ENCODE measurements at regions not wholly inside any gene's neighbourhood (a gene's known extent, or its start where the extent isn't known, plus 50 kb on each side); places are given as distances from the start of the nearest gene placed in this dataset.

- H3K27ac ChIP-seq: no peak overlapping the region
- intact Hi-C loops (cut with DNase I): no loop called here
- H3K9me3 ChIP-seq: no peaks in the 10 kb centered on the region
- no peak for ATAC-seq
- no peak for DNase-seq
- H3K4me1 ChIP-seq: no peaks in the 10 kb centered on the region
- no peaks in the 10 kb centered on the region for H3K36me3 ChIP-seq
- H3K4me3 ChIP-seq: no peak overlapping the region
- no peak for TF ChIP-seq CTCF (IDR thresholded peaks at IDR 0.05)
- H3K27me3 ChIP-seq: no peaks in the 10 kb centered on the region
Measured at GRCh38 chr10:47225219-47225927, 74.6 kb upstream of the GDF10 start.

- H3K27me3 ChIP-seq: no peaks in the 10 kb centered on the region
- TF ChIP-seq CTCF (IDR thresholded peaks at IDR 0.05): no peak
- H3K36me3 ChIP-seq: no peaks in the 10 kb centered on the region
- no peak overlapping the region for H3K27ac ChIP-seq
- H3K4me3 ChIP-seq: no peak overlapping the region
- DNase-seq: no peak
- no peaks in the 10 kb centered on the region for H3K9me3 ChIP-seq
- peaks cover 3% of the 10 kb centered on the region for H3K4me1 ChIP-seq
- intact Hi-C loops (cut with DNase I): no loop called here
- peak; percentile 27 for ATAC-seq
Measured at GRCh38 chr10:47225928-47226645, 73.9 kb upstream of the GDF10 start.

- no peak for TF ChIP-seq CTCF (IDR thresholded peaks at IDR 0.05)
- Histone ChIP-seq H3K4me1 (peaks cover 3% of the 10 kb centered on the region), H3K27me3 (no peaks in the 10 kb centered on the region), H3K4me3 (no peak overlapping the region), H3K27ac (no peak overlapping the region), H3K9me3 (no peaks in the 10 kb centered on the region), H3K36me3 (no peaks in the 10 kb centered on the region)
- ATAC-seq (peak; percentile 54), DNase-seq (peak; percentile 53)
- intact Hi-C loops (cut with DNase I): no loop called here
Measured at GRCh38 chr10:47230482-47230881, 69.5 kb upstream of the GDF10 start.

GRCh38 chr10:47230957-47231356 is 69.0 kb upstream of the GDF10 start:
- Histone ChIP-seq H3K27me3 (no peaks in the 10 kb centered on the region), H3K36me3 (no peaks in the 10 kb centered on the region), H3K4me1 (peaks cover 3% of the 10 kb centered on the region), H3K4me3 (no peak overlapping the region), H3K27ac (no peak overlapping the region), H3K9me3 (no peaks in the 10 kb centered on the region)
- intact Hi-C loops (cut with DNase I): no loop called here
- TF ChIP-seq CTCF (IDR thresholded peaks at IDR 0.05): no peak
- ATAC-seq (no peak), DNase-seq (no peak)

- Histone ChIP-seq H3K9me3 (no peaks in the 10 kb centered on the region), H3K36me3 (no peaks in the 10 kb centered on the region), H3K4me3 (no peak overlapping the region), H3K27ac (no peak overlapping the region), H3K27me3 (no peaks in the 10 kb centered on the region), H3K4me1 (peaks cover 3% of the 10 kb centered on the region)
- DNase-seq (no peak), ATAC-seq (peak; percentile 48)
- TF ChIP-seq CTCF (IDR thresholded peaks at IDR 0.05): no peak
- intact Hi-C loops (cut with DNase I): no loop called here
Measured at GRCh38 chr10:47231414-47231813, 68.6 kb upstream of the GDF10 start.

Data from upper lobe of right lung (tissue), 1 donor.